CD4-positive, CD25-positive, alpha-beta regulatory T cell (primary cell): ENCODE measurements at regions not wholly inside any gene's neighbourhood (a gene's known extent, or its start where the extent isn't known, plus 50 kb on each side); places are given as distances from the start of the nearest gene placed in this dataset.
"Not testable (repeated sequence)": the region's sequence is repeated elsewhere in the genome, so short reads cannot be mapped to it uniquely, and the experiment has no call there.

Experiments
- ATAC-seq, 2 donors: fragments of 150-1000 bp; cut with Tn5 transposase; one replicate each; pipeline ENCODE4 v1.10.0; 2021; ENCODE audit warnings: low read depth in 2 of 2, moderate number of reproducible peaks in 2 of 2, moderate library complexity in 1 of 2
- DNase-seq, 3 donors: peaks; one replicate each; pipeline versions ENCODE4 v3.0.0 to v3.0.0-alpha.2; 2012 to 2022; ENCODE audit warnings: mixed read lengths in 1 of 3
- H3K27ac ChIP-seq: one replicate; pipeline ENCODE4 v1.7.0; 2013; ENCODE audit warnings: mild to moderate bottlenecking, low read length; ENCODE audit not compliant: insufficient read depth, poor library complexity, severe bottlenecking
- H3K27me3 ChIP-seq: one replicate; pipeline ENCODE4 v1.7.0; 2013; ENCODE audit warnings: low read length; ENCODE audit not compliant: control insufficient read depth, insufficient read depth
- H3K36me3 ChIP-seq: one replicate; pipeline ENCODE4 v1.7.0; 2013; ENCODE audit warnings: mild to moderate bottlenecking, low read length, moderate library complexity; ENCODE audit not compliant: control insufficient read depth, insufficient read depth
- H3K4me1 ChIP-seq: 2 replicates; pipeline ENCODE4 v1.7.0; 2013; ENCODE audit warnings: mild to moderate bottlenecking, low read length; ENCODE audit not compliant: insufficient read depth, control insufficient read depth, poor library complexity, severe bottlenecking
- H3K4me3 ChIP-seq: one replicate; pipeline ENCODE4 v1.7.0; 2013; ENCODE audit warnings: low read depth, mild to moderate bottlenecking, low read length, moderate library complexity
- H3K9me3 ChIP-seq, 2 experiments: 1 replicate in 1 of 2; 2 replicates in 1 of 2; pipeline ENCODE4 v1.7.0; 2013; ENCODE audit warnings: low read length in 2 of 2, mild to moderate bottlenecking in 1 of 2, moderate library complexity in 1 of 2; ENCODE audit not compliant: control insufficient read depth in 2 of 2
- H3K27ac Mint-ChIP-seq, 3 donors: one replicate each; pipeline ENCODE4 v1.8.0; 2020 to 2022; ENCODE audit warnings: mild to moderate bottlenecking in 3 of 3, mixed read lengths in 3 of 3, moderate library complexity in 2 of 3
- H3K27me3 Mint-ChIP-seq: one replicate; pipeline ENCODE4 v1.8.0; 2022; ENCODE audit warnings: mild to moderate bottlenecking, mixed read lengths
- H3K36me3 Mint-ChIP-seq: one replicate; pipeline ENCODE4 v1.8.0; 2020; ENCODE audit warnings: mixed read lengths
- H3K4me1 Mint-ChIP-seq, 4 donors: one replicate each; pipeline ENCODE4 v1.8.0; 2020 to 2022; ENCODE audit warnings: mixed read lengths in 4 of 4, mild to moderate bottlenecking in 1 of 4
- H3K4me3 Mint-ChIP-seq, 4 donors: one replicate each; pipeline ENCODE4 v1.8.0; 2020 to 2022; ENCODE audit warnings: mild to moderate bottlenecking in 4 of 4, mixed read lengths in 4 of 4, moderate library complexity in 3 of 4
- H3K9me3 Mint-ChIP-seq, 7 donors: one replicate each; pipeline ENCODE4 v1.8.0; 2020 to 2022; ENCODE audit warnings: mixed read lengths in 7 of 7, mild to moderate bottlenecking in 3 of 7, moderate library complexity in 2 of 7

- H3K4me3 Mint-ChIP-seq: no peak overlapping the region
- H3K9me3 Mint-ChIP-seq: peaks cover 0 to 24% (median 8%) of the 10 kb centered on the region in 7 donors
These were observed 504.0 kb upstream of the OLFM3 start for GRCh38 chr1:102500758-102501157.

DNA sequence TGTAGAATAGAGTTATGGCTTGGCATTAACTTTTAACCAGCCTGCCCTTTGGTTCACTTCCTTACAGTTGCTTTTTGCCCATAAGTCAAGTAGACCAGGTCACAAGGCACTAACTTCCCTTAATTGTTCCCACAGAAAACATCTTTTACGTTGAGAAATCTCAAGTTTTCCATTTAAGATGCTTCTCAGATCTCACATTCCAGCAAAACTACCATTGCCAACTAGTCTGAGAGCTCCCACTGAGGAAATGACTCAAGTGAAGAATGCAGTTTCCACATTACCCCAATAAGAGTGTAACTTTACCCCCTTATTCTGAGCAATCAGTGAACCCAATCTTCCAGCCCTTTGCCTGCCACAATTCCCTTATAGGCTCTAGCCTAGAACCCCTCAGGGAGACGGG is 502.2 kb upstream of the OLFM3 start:
- no peak overlapping the region for H3K4me3 Mint-ChIP-seq
- H3K27ac Mint-ChIP-seq: no peak overlapping the region
- H3K36me3 Mint-ChIP-seq: no peaks in the 10 kb centered on the region
- H3K27ac ChIP-seq: no peak overlapping the region
- no peaks in the 10 kb centered on the region for H3K27me3 Mint-ChIP-seq
- H3K4me1 Mint-ChIP-seq: no peaks in the 10 kb centered on the region
- H3K36me3 ChIP-seq: no peaks in the 10 kb centered on the region
- H3K4me1 ChIP-seq: no peaks in the 10 kb centered on the region
- H3K27me3 ChIP-seq: no peaks in the 10 kb centered on the region
- peaks cover 0 to 25% (median 8%) of the 10 kb centered on the region in 7 donors for H3K9me3 Mint-ChIP-seq
- peaks cover 2 to 6% of the 10 kb centered on the region in 2 experiments for H3K9me3 ChIP-seq
- no peak for DNase-seq
- ATAC-seq: no peak
- H3K4me3 ChIP-seq: no peak overlapping the region

More at GRCh38 chr1:102500758-102501157, 504.0 kb upstream of the OLFM3 start:
- H3K36me3 ChIP-seq: no peaks in the 10 kb centered on the region
- Mint-ChIP-seq H3K36me3 (no peaks in the 10 kb centered on the region), H3K27me3 (no peaks in the 10 kb centered on the region), H3K27ac (no peak overlapping the region), H3K4me1 (no peaks in the 10 kb centered on the region)
- no peak overlapping the region for H3K4me3 ChIP-seq
- no peak for ATAC-seq
- DNase-seq: no peak
- no peaks in the 10 kb centered on the region for H3K4me1 ChIP-seq
- peaks cover 2 to 6% of the 10 kb centered on the region in 2 experiments for H3K9me3 ChIP-seq
- H3K27me3 ChIP-seq: no peaks in the 10 kb centered on the region
- H3K27ac ChIP-seq: no peak overlapping the region

DNA sequence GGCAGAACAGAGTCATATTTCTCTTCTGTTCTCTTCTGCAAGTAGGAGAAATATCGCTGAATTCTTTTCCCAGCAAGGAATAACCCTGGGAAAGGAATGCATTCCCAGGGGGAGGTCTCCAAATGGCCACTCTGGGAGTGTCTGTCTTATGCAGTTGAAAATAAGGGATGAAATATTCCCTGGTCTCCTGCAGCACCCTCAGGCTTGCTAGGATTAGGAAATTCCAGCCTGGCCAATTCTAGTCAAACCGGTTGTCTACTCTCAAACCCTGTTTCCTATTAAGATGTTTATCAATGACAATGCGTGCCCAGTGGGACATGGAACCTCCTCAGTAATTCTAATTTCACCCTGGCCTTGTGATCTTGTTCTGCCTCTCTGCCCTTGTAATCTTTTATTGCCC is 501.1 kb upstream of the OLFM3 start:
- H3K27ac Mint-ChIP-seq, ATAC-seq, H3K36me3 ChIP-seq, H3K36me3 Mint-ChIP-seq, H3K4me3 ChIP-seq, H3K9me3 ChIP-seq, H3K4me1 ChIP-seq, H3K27me3 ChIP-seq, H3K27me3 Mint-ChIP-seq, DNase-seq, H3K27ac ChIP-seq, H3K4me1 Mint-ChIP-seq, H3K4me3 Mint-ChIP-seq: not testable (repeated sequence)
- peaks cover 0 to 25% (median 9%) of the 10 kb centered on the region in 7 donors for H3K9me3 Mint-ChIP-seq

DNA sequence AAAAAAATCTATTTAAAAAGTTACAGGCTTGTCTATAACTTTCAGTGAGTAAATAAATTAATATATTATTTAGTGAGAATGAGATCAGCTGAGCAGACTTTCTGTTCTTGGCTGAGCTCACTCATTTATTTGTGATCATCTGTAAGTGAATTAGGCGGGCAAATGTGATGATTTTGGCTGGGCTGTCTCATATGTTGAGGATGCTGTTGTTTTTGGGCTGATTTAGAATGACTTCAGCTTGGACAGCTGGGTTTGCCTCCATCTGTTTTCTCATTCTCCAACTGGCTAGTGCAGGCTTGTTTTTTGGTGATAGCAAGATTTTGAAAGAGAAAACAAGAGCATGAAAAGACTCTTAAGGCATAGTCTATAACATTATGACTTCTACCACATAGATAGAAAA is 475.8 kb upstream of the OLFM3 start:
- Mint-ChIP-seq H3K36me3 (no peaks in the 10 kb centered on the region), H3K9me3 (peaks cover 0 to 5% (median 3%) of the 10 kb centered on the region in 7 donors), H3K27me3 (no peaks in the 10 kb centered on the region), H3K4me3 (no peak overlapping the region), H3K27ac (no peak overlapping the region), H3K4me1 (no peaks in the 10 kb centered on the region)
- H3K27ac ChIP-seq: no peak overlapping the region
- no peak for DNase-seq
- H3K36me3 ChIP-seq: no peaks in the 10 kb centered on the region
- H3K27me3 ChIP-seq: no peaks in the 10 kb centered on the region
- H3K9me3 ChIP-seq: no peaks in the 10 kb centered on the region
- no peak overlapping the region for H3K4me3 ChIP-seq
- no peak for ATAC-seq
- no peaks in the 10 kb centered on the region for H3K4me1 ChIP-seq

GRCh38 chr1:102470767-102471166 is 474.0 kb upstream of the OLFM3 start:
- Mint-ChIP-seq H3K4me1 (no peaks in the 10 kb centered on the region), H3K36me3 (no peaks in the 10 kb centered on the region), H3K27me3 (no peaks in the 10 kb centered on the region), H3K27ac (no peak overlapping the region), H3K4me3 (no peak overlapping the region), H3K9me3 (peaks cover 0 to 7% (median 3%) of the 10 kb centered on the region in 7 donors)
- Histone ChIP-seq H3K27ac (no peak overlapping the region), H3K4me1 (no peaks in the 10 kb centered on the region), H3K9me3 (no peaks in the 10 kb centered on the region), H3K4me3 (no peak overlapping the region), H3K36me3 (no peaks in the 10 kb centered on the region), H3K27me3 (no peaks in the 10 kb centered on the region)
- ATAC-seq (no peak), DNase-seq (no peak)

- Histone ChIP-seq H3K4me3 (no peak overlapping the region), H3K27ac (no peak overlapping the region), H3K9me3 (no peaks in the 10 kb centered on the region), H3K4me1 (no peaks in the 10 kb centered on the region), H3K27me3 (no peaks in the 10 kb centered on the region), H3K36me3 (no peaks in the 10 kb centered on the region)
- ATAC-seq (no peak), DNase-seq (no peak)
- Mint-ChIP-seq H3K4me3 (no peak overlapping the region), H3K36me3 (no peaks in the 10 kb centered on the region), H3K4me1 (no peaks in the 10 kb centered on the region), H3K9me3 (peaks cover 0 to 14% (median 3%) of the 10 kb centered on the region in 7 donors), H3K27me3 (no peaks in the 10 kb centered on the region), H3K27ac (peak overlapping the region in 1 of 3 donors; percentile 72)
These were observed 469.8 kb upstream of the OLFM3 start for GRCh38 chr1:102466487-102466886.

GRCh38 chr1:102463328-102463727 is 466.6 kb upstream of the OLFM3 start:
- no peak for ATAC-seq
- H3K9me3 Mint-ChIP-seq: peaks cover 0 to 14% (median 4%) of the 10 kb centered on the region in 7 donors
- DNase-seq: no peak
- no peaks in the 10 kb centered on the region for H3K36me3 ChIP-seq
- H3K4me3 ChIP-seq: no peak overlapping the region
- H3K4me3 Mint-ChIP-seq: no peak overlapping the region
- H3K4me1 ChIP-seq: no peaks in the 10 kb centered on the region
- H3K27me3 ChIP-seq: no peaks in the 10 kb centered on the region
- no peaks in the 10 kb centered on the region for H3K9me3 ChIP-seq
- H3K4me1 Mint-ChIP-seq: no peaks in the 10 kb centered on the region
- no peaks in the 10 kb centered on the region for H3K27me3 Mint-ChIP-seq
- no peaks in the 10 kb centered on the region for H3K36me3 Mint-ChIP-seq
- H3K27ac Mint-ChIP-seq: no peak overlapping the region
- H3K27ac ChIP-seq: no peak overlapping the region

DNA sequence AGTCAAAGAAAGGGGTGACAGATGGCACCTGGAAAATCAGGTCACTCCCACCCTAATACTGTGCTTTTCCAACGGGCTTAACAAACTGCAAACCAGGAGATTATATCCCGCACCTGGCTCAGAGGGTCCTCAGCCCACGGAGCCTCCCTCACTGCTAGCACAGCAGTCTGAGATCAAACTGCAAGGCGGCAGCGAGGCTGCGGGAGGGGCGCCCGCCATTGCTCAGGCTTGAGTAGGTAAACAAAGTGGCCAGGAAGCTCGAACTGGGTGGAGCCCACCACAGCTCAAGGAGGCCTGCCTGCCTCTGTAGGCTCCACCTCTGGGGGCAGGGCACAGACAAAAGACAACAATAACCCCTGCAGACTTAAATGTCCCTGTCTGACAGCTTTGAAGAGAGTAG is 445.6 kb upstream of the OLFM3 start:
- not testable (repeated sequence) for H3K4me1 Mint-ChIP-seq, H3K27me3 Mint-ChIP-seq, H3K4me3 Mint-ChIP-seq, H3K27ac Mint-ChIP-seq, ATAC-seq, H3K4me3 ChIP-seq, H3K36me3 ChIP-seq, H3K36me3 Mint-ChIP-seq, H3K27me3 ChIP-seq, H3K27ac ChIP-seq, H3K4me1 ChIP-seq, DNase-seq, H3K9me3 ChIP-seq
- H3K9me3 Mint-ChIP-seq: peaks cover 0 to 32% (median 13%) of the 10 kb centered on the region in 7 donors
